Activated CD4-positive, alpha-beta memory T cell treated with anti-CD3 and anti-CD28 coated beads for 36 hours (primary cell): ENCODE measurements at regions not wholly inside any gene's neighbourhood (a gene's known extent, or its start where the extent isn't known, plus 50 kb on each side); places are given as distances from the start of the nearest gene placed in this dataset.

ENCODE experiments used
- CTCF ChIA-PET: fragments of 350-600 bp; sonication (Branson Sonifier 250); formaldehyde crosslinking; loops from one replicate; lab custom pipeline; 2021; ENCODE audit warnings: antibody characterized with exemption, inconsistent platforms; lab: Charles Lee
- POLR2A ChIA-PET: fragments of 350-600 bp; sonication (Branson Sonifier 250); formaldehyde crosslinking; loops from one replicate; lab custom pipeline; 2021; ENCODE audit warnings: antibody characterized with exemption; lab: Charles Lee
- DNase-seq: peaks from one replicate; pipeline ENCODE4 v3.0.0-alpha.2; 2020
- H3K27ac Mint-ChIP-seq: one replicate; pipeline ENCODE4 v1.8.0; 2021; ENCODE audit warnings: mixed read lengths
- H3K27me3 Mint-ChIP-seq: one replicate; pipeline ENCODE4 v1.8.0; 2021; ENCODE audit warnings: mixed read lengths
- H3K36me3 Mint-ChIP-seq: one replicate; pipeline ENCODE4 v1.8.0; 2021; ENCODE audit warnings: mixed read lengths
- H3K4me1 Mint-ChIP-seq: one replicate; pipeline ENCODE4 v1.8.0; 2021; ENCODE audit warnings: low read depth, mixed read lengths
- H3K4me3 Mint-ChIP-seq: one replicate; pipeline ENCODE4 v1.8.0; 2021; ENCODE audit warnings: mild to moderate bottlenecking, mixed read lengths
- H3K9me3 Mint-ChIP-seq: one replicate; pipeline ENCODE4 v1.8.0; 2021; ENCODE audit warnings: mixed read lengths
- intact Hi-C: fragments of 100-400 bp; cut with micrococcal nuclease; formaldehyde crosslinking; loops from one replicate; pipeline ENCODE4 v1.15.1; 2023

DNA sequence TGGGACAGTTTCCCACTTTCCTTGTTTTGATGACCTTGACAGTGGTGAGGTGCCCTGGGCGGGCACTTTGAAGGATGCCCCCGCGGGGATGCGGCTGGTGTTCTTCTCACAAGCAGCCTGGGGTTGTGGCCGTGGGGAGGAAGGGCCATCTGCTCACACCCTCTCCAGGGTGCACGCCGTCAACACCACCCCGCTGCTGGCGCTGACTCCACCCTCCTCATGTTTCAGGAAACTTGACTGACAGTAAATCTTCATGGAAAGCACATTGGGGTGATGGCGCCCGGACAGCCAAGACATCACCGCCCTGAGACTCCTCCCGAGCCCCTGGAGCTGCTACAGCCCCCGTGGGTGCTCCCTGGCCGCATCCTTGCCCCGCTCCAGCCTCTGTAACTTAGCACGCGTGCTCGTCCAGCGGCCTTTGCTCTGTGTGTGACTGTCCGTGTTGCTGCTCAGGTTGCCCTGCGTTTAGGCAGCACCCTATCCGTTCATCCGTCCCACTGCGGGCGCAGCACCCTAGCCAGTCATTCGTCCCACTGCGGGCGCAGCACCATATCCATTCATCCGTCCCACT lies 150.2 kb upstream of the C14orf180 start:
- H3K4me3 Mint-ChIP-seq: no peak overlapping the region
- intact Hi-C loops: no loop called here
- peaks cover 5% of the 10 kb centered on the region for H3K27me3 Mint-ChIP-seq
- H3K9me3 Mint-ChIP-seq: no peaks in the 10 kb centered on the region
- H3K27ac Mint-ChIP-seq: no peak overlapping the region
- ChIA-PET POLR2A (no interaction called here), CTCF (no interaction called here)
- no peaks in the 10 kb centered on the region for H3K36me3 Mint-ChIP-seq
- DNase-seq: no peak
- no peaks in the 10 kb centered on the region for H3K4me1 Mint-ChIP-seq

DNA sequence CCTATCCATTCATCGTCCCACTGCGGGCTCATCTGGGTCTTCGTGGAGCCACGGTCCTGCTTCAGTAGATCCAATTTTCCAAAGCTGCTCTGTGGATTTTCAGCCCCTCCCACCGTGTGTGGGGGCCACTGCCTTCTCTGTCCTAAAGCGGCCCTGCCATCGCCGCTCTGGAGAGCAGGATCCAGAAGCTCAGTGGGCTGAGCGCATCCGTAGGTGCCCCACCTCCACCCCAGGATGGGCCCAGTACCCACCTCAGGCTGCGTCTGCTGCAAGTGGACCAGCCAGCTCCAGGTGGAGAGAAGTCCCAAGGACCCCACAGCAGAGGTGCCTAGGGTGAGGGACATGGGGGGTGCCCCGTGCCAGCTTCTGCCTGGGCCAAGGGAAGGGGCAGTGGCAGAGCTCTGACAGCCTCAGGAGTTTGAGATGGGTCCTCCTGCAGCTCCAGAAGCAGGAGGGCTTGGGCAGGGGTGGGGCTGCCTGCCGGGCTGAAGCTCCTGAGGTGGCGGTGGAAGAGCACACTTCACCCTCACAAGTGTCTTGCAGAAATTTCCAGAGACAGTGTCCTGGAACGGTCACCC lies 148.1 kb upstream of the C14orf180 start:
- Mint-ChIP-seq H3K4me1 (no peaks in the 10 kb centered on the region), H3K4me3 (no peak overlapping the region), H3K27me3 (peaks cover 5% of the 10 kb centered on the region), H3K36me3 (no peaks in the 10 kb centered on the region), H3K9me3 (no peaks in the 10 kb centered on the region), H3K27ac (no peak overlapping the region)
- CTCF ChIA-PET: no interaction called here
- no peak for DNase-seq
- intact Hi-C loops: no loop called here
- POLR2A ChIA-PET: no interaction called here

DNA sequence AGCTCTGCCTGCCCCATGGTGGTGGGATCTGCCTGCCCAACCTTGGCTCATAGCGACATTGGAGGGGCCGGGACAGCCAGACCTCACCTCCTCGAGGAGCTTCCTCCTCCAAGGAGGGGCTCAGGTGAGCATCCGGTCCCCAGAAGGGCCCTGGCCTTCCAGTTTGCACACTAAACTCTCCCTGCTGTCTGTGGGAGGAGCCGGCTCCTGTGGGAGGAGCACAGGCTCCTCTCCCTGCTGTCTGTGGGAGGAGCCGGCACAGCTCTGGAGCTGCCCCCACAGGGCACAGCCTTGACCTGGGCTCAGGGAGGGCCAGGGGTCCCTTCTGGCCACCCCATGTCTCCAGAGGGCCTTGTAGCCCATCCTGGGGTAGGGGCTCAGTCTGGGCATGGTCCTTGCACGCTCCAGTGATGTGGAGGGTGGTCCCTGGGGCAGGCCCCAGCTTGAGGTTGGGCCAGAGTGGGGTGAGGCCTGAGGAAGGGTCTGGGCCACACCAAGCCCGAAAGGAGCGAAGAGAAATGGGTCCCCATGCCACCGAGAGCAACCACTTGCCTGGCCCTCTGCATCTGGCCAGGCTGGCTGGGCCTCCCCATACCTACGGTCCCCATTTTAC lies 147.5 kb upstream of the C14orf180 start:
- Mint-ChIP-seq H3K4me1 (no peaks in the 10 kb centered on the region), H3K27ac (no peak overlapping the region), H3K4me3 (no peak overlapping the region), H3K36me3 (no peaks in the 10 kb centered on the region), H3K9me3 (no peaks in the 10 kb centered on the region), H3K27me3 (peaks cover 5% of the 10 kb centered on the region)
- no peak for DNase-seq
- intact Hi-C loops: no loop called here
- ChIA-PET CTCF (no interaction called here), POLR2A (interaction anchor here (0.6 kb wide), 1 partner anchor 85 kb away, joined by 3 read pairs; no protein-coding TSS in a partner anchor)

DNA sequence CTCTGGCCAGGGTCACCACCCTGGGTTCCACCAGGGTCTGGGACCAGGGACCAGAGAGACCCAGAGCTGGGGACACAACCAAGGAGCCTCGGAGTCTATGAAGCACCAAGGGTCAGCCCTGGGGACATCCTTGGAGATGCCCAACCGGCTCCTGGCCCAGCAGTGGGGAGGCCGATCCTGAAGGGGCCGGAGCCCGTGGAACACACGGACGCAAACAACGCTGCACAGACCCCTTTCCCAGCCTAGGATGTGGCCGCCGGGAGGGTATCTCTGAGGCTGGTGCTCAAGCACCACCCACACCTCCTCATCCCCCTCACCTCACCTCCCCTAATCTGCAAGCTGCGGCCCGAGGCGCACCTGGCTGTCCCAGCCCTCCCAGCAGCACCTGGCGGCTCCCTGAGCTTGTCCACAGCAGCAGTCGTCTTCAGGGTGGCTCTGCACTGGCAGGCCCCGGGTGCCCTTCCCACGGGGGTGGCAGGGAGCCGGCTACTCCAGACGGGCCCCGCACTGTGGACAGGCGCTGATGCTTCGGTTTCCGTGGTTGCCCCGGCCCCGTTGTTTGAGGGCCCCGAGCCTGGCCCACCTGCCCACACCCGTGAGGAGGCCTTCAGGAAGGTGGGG lies 146.8 kb upstream of the C14orf180 start:
- no peak overlapping the region for H3K4me3 Mint-ChIP-seq
- intact Hi-C loops: no loop called here
- no peaks in the 10 kb centered on the region for H3K9me3 Mint-ChIP-seq
- H3K4me1 Mint-ChIP-seq: no peaks in the 10 kb centered on the region
- DNase-seq: no peak
- H3K27ac Mint-ChIP-seq: no peak overlapping the region
- ChIA-PET CTCF (no interaction called here), POLR2A (interaction anchor here (0.6 kb wide), 1 partner anchor 85 kb away, joined by 3 read pairs; no protein-coding TSS in a partner anchor)
- H3K27me3 Mint-ChIP-seq: peaks cover 5% of the 10 kb centered on the region
- H3K36me3 Mint-ChIP-seq: no peaks in the 10 kb centered on the region

DNA sequence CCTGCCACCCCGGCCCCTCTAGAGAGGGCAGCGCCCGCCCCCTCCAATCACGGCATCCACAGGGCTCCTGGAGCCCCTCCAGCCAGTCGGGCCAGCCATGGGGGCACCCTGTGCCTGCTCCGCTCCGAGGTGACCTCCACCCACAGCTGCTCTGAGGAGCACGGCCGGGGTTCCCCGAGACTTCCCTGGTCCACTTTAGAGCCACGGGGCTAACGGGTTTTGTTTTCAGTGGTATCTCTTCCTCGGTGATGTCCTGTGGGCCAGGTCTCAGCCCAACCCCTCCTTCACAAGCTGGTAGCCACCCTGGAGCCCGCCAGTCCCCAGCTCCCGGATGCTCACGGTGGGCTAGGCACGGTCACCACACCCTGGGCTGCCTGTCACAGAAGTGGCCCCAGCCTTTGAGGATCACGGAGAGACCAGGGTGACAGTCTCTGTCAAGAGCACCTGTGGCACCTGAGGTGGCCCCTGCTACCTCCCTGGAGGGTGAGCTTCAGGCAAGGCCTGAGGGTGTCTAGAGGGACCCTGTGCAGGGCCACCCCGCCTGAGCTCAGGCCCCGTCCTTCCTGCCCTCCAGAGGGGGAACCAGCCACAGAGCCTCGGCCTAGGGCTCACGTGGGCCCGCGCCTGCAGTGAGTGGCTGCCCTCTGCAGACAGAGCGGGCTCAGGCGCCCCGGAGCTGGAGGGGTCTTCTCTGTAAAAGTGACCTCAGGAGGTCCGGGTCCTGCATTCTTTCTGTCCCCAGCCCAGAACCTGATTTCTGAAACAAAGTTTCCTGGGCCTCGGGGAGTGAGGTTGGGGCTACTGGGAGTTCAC lies 146.0 kb upstream of the C14orf180 start:
- Mint-ChIP-seq H3K36me3 (no peaks in the 10 kb centered on the region), H3K27ac (no peak overlapping the region), H3K9me3 (no peaks in the 10 kb centered on the region), H3K4me1 (no peaks in the 10 kb centered on the region), H3K4me3 (no peak overlapping the region), H3K27me3 (peaks cover 5% of the 10 kb centered on the region)
- POLR2A ChIA-PET: no interaction called here
- no peak for DNase-seq
- intact Hi-C loops: no loop called here
- CTCF ChIA-PET: no interaction called here

GRCh38 chr14:104434214-104435076 lies 145.1 kb upstream of the C14orf180 start:
- no peak overlapping the region for H3K27ac Mint-ChIP-seq
- POLR2A ChIA-PET: no interaction called here
- intact Hi-C loops: no loop called here

DNA sequence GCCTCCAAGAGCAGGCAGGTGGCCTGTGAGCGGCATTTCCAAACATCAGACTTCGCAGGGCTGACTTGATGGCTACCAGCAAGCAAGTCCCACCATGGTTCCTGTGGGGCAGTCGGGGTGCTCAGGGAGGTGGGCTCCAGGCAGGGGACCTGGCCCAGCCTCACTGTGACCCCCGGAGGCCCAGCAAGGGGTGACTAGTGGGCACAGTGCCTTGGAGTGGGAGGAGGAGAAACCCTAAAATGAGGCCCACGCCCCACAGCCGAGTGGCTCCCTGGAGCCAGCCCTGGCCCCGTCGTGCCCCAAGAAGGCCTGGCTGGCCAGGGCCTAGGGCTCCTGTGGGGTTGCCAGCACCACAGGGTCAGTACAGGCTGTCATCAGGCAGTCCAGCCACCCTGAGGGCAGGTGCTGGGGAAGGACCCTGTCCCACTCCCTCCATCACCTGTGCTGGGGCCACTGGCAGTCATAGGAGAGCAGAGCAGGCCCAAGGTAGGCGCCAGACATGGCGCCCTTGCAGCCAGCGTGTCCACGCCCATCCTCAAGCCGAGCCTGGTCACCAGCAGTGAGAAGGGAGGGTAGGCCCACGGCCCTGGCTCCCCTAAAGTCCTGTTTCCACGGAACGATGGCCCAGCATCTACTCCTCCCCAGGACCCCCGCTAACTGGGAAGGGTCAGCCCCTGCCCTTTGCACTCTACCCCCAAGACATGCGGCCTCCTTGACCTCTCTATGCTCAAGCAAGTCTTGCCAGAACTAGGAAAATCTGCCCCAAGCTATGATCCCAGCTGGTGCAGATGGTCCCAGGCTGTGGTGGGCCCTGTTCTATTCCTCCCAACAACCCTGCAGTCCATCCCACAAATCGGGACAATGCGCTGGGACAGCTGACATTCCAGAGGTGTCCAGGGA lies 144.2 kb upstream of the C14orf180 start:
- POLR2A ChIA-PET: no interaction called here
- no peak overlapping the region for H3K27ac Mint-ChIP-seq
- peak; percentile 7 for DNase-seq

More at GRCh38 chr14:104434214-104435076, 145.1 kb upstream of the C14orf180 start:
- H3K36me3 Mint-ChIP-seq: no peaks in the 10 kb centered on the region
- H3K4me1 Mint-ChIP-seq: no peaks in the 10 kb centered on the region
- CTCF ChIA-PET: no interaction called here
- no peaks in the 10 kb centered on the region for H3K9me3 Mint-ChIP-seq
- peaks cover 5% of the 10 kb centered on the region for H3K27me3 Mint-ChIP-seq
- no peak overlapping the region for H3K4me3 Mint-ChIP-seq
- DNase-seq: no peak

DNA sequence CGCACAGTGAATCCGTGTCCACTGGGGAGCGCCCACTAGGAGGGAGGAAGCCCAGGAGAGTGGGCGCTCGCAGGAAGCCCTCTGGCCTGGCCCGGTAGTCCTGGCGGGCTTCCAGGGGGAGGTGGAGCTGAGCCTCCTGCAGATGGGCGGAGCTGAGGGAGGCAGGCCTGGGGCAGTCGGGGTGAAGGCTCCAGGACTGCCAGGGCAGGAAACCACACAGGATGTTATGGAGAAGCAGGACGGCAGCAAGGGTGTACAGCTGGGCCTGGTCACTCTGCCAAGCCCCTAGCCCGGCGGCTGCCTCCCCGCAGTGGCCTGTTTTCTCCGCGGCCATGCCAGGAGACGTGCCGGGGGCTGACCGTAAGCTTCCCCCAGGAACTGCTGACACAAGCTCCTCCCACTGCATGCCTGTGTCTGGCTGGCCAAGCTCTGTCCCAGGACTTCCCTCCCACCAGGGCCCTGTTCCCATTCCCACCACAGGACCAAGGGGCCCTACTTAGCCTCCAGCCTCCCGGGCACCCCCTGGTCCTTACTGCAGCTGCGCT lies 143.4 kb upstream of the C14orf180 start:
- ChIA-PET POLR2A (no interaction called here), CTCF (no interaction called here)
- DNase-seq: peak; percentile 7
- Mint-ChIP-seq H3K27me3 (no peaks in the 10 kb centered on the region), H3K4me1 (no peaks in the 10 kb centered on the region), H3K27ac (no peak overlapping the region), H3K4me3 (no peak overlapping the region), H3K36me3 (no peaks in the 10 kb centered on the region), H3K9me3 (no peaks in the 10 kb centered on the region)
- intact Hi-C loops: no loop called here

More for the DNA sequence above, 144.2 kb upstream of the C14orf180 start:
- no peak overlapping the region for H3K4me3 Mint-ChIP-seq
- H3K27me3 Mint-ChIP-seq: peaks cover 4% of the 10 kb centered on the region
- H3K4me1 Mint-ChIP-seq: no peaks in the 10 kb centered on the region
- CTCF ChIA-PET: no interaction called here
- intact Hi-C loops: no loop called here
- H3K36me3 Mint-ChIP-seq: no peaks in the 10 kb centered on the region
- H3K9me3 Mint-ChIP-seq: no peaks in the 10 kb centered on the region

DNA sequence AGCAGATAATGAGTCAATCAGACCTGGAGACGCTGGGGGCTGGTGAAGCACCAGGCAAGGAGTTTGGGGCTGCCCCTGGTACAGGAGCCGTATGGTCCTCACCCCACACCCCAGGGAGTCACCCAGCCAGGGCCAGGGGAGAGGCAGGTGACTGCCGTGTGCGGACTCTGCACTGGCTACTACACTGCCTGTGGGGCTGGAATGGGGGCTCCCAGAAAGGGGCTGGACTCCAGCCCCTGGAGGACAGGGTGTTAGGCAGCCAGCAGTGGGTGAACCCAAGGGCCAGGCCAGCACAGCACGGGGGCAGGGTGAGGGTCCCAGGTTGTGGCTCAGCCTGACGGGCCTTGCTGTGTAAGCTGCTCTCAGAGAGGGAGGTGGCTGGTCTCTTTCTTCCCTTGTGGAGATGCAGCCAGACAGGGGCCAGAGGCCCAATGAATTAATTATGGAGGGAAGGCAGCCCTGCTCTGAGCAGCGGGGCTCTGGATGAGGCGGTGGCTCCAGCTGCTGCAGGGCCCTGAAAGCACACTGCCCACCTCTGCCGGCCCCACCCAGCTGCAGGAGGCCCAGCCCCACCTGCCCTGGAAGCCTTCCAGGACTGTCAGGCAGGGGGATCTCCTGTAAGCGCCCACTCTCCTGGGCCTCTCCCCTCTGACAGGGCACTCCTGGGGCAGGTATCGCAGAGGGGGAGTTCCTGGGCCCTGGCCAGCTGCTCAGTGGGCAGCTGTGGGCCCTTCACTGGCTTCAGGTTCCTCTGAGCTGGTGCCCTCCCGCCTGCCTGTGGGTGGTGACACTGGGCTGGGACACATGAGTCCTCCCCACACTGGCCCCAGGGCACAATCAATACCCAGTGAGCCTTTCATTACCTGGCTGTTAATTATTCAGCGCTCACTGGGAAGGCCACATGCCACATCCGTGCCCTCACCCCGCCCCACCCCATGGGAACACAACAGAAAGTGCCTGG lies 142.5 kb upstream of the C14orf180 start:
- H3K4me3 Mint-ChIP-seq: no peak overlapping the region
- H3K9me3 Mint-ChIP-seq: no peaks in the 10 kb centered on the region
- intact Hi-C loops: no loop called here
- peak; percentile 8 for DNase-seq
- no peak overlapping the region for H3K27ac Mint-ChIP-seq
- POLR2A ChIA-PET: no interaction called here
- H3K4me1 Mint-ChIP-seq: no peaks in the 10 kb centered on the region
- CTCF ChIA-PET: no interaction called here
- no peaks in the 10 kb centered on the region for H3K27me3 Mint-ChIP-seq
- no peaks in the 10 kb centered on the region for H3K36me3 Mint-ChIP-seq

DNA sequence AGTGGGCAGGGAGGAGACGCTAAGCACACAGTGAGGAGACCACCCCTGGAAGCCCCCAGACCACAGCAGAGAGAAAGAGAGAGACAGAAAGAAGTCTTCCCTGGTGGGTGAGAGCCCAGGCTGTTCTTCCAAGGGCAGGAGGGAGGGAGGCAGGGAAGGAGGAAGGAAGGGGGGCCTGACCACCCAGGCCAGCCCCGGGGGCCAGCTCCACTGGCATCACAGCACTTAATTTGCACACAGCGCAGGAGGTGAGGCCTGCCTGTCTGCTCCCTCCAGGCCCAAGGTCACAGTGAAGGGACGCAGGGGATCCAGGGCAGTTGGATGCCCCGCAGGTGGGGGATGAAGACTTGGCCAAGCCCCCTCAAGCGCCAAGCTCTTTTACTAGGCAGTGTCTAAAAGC lies 141.9 kb upstream of the C14orf180 start:
- no peak for DNase-seq
- Mint-ChIP-seq H3K27ac (no peak overlapping the region), H3K4me3 (no peak overlapping the region), H3K27me3 (no peaks in the 10 kb centered on the region), H3K36me3 (no peaks in the 10 kb centered on the region), H3K4me1 (no peaks in the 10 kb centered on the region), H3K9me3 (no peaks in the 10 kb centered on the region)
- intact Hi-C loops: no loop called here
- POLR2A ChIA-PET: no interaction called here
- CTCF ChIA-PET: no interaction called here
